ENCODE measurements at regions not wholly inside any gene's neighbourhood (a gene's known extent, or its start where the extent isn't known, plus 50 kb on each side); places are given as distances from the start of the nearest gene placed in this dataset.

GRCh38 chr3:19013879-19014278, 134.4 kb upstream of the KCNH8 start:
- no peak overlapping the region for H3K4me2 ChIP-seq (ENCODE audit: insufficient read depth, low read length, poor library complexity, severe bottlenecking)
- no peaks in the 10 kb centered on the region for H3K9me3 ChIP-seq (replicated peaks in 1 of 2; ENCODE audit: control insufficient read depth in 2 of 2, insufficient read depth in 1 of 2, low read depth in 1 of 2, low read length in 2 of 2)
- H3K23ac ChIP-seq (ENCODE audit: low read depth, low read length, poor library complexity): no peak overlapping the region
- no peak overlapping the region for H3K4me3 ChIP-seq (ENCODE audit: low read length in 2 of 2)
- H2BK5ac ChIP-seq (ENCODE audit: low read length): no peak overlapping the region
- no peak overlapping the region for H2BK12ac ChIP-seq (ENCODE audit: low read length)
- no peak overlapping the region for H4K91ac ChIP-seq (ENCODE audit: low read depth, low read length, poor library complexity)
- no peak overlapping the region for H4K8ac ChIP-seq (ENCODE audit: low read depth, low read length)
- H2BK15ac ChIP-seq (ENCODE audit: low read length): no peak overlapping the region
- no peaks in the 10 kb centered on the region for H3K27me3 ChIP-seq (ENCODE audit: control insufficient read depth in 3 of 3, insufficient read depth in 3 of 3, low read depth in 1 of 3, low read length in 3 of 3)
- H3K18ac ChIP-seq (ENCODE audit: low read length): no peak overlapping the region
- H3K4ac ChIP-seq (ENCODE audit: low read length): no peak overlapping the region
- no peaks in the 10 kb centered on the region for H3K36me3 ChIP-seq (replicated peaks in 1 of 2; ENCODE audit: control insufficient read depth in 2 of 2, insufficient read depth in 2 of 2, low read length in 2 of 2)
- no peak overlapping the region for H2AK5ac ChIP-seq (ENCODE audit: low read depth, low read length)
- no peaks in the 10 kb centered on the region for H3K4me1 ChIP-seq (ENCODE audit: control insufficient read depth in 2 of 2, insufficient read depth in 1 of 2, low read depth in 1 of 2, low read length in 2 of 2)
- DNase-seq (ENCODE audit: low spot score): no peak
- no CpG with 5 or more reads among the region's 1 CpG for WGBS, 2 donors (ENCODE audit: extremely low coverage in 2 of 2, insufficient read length in 2 of 2, insufficient replicate concordance in 1 of 2)
- H2AFZ ChIP-seq (ENCODE audit: low read length): no peak overlapping the region
- H3K79me1 ChIP-seq (ENCODE audit: low read depth, low read length): no peaks in the 10 kb centered on the region
- no peak overlapping the region for H2BK120ac ChIP-seq (ENCODE audit: low read depth, low read length)
- H3K9ac ChIP-seq (ENCODE audit: low read depth, low read length, poor library complexity): no peak overlapping the region
- no peak overlapping the region for H3K14ac ChIP-seq (ENCODE audit: low read length)
- H3K27ac ChIP-seq (replicated peaks; ENCODE audit: low read length): no peak overlapping the region

- no peak overlapping the region for H3K23ac ChIP-seq (ENCODE audit: low read depth, low read length, poor library complexity)
- H2AFZ ChIP-seq (ENCODE audit: low read length): no peak overlapping the region
- H2BK12ac ChIP-seq (ENCODE audit: low read length): no peak overlapping the region
- no peaks in the 10 kb centered on the region for H3K79me1 ChIP-seq (ENCODE audit: low read depth, low read length)
- H3K9me3 ChIP-seq (replicated peaks in 1 of 2; ENCODE audit: control insufficient read depth in 2 of 2, insufficient read depth in 1 of 2, low read depth in 1 of 2, low read length in 2 of 2): no peaks in the 10 kb centered on the region
- H3K4me1 ChIP-seq (ENCODE audit: control insufficient read depth in 2 of 2, insufficient read depth in 1 of 2, low read depth in 1 of 2, low read length in 2 of 2): no peaks in the 10 kb centered on the region
- H3K4me3 ChIP-seq (ENCODE audit: low read length in 2 of 2): no peak overlapping the region
- no peak overlapping the region for H2BK120ac ChIP-seq (ENCODE audit: low read depth, low read length)
- H3K9ac ChIP-seq (ENCODE audit: low read depth, low read length, poor library complexity): no peak overlapping the region
- DNase-seq (ENCODE audit: low spot score): no peak
- no peak overlapping the region for H3K27ac ChIP-seq (replicated peaks; ENCODE audit: low read length)
- H3K14ac ChIP-seq (ENCODE audit: low read length): no peak overlapping the region
- no peaks in the 10 kb centered on the region for H3K36me3 ChIP-seq (replicated peaks in 1 of 2; ENCODE audit: control insufficient read depth in 2 of 2, insufficient read depth in 2 of 2, low read length in 2 of 2)
- no peak overlapping the region for H2AK5ac ChIP-seq (ENCODE audit: low read depth, low read length)
- H3K4me2 ChIP-seq (ENCODE audit: insufficient read depth, low read length, poor library complexity, severe bottlenecking): no peak overlapping the region
- no peak overlapping the region for H3K18ac ChIP-seq (ENCODE audit: low read length)
- no peak overlapping the region for H2BK15ac ChIP-seq (ENCODE audit: low read length)
- H4K91ac ChIP-seq (ENCODE audit: low read depth, low read length, poor library complexity): no peak overlapping the region
- H3K4ac ChIP-seq (ENCODE audit: low read length): no peak overlapping the region
- no CpG with 5 or more reads among the region's 3 CpGs for whole genome bisulfite sequencing, 2 donors (ENCODE audit: extremely low coverage in 2 of 2, insufficient read length in 2 of 2, insufficient replicate concordance in 1 of 2)
- H2BK5ac ChIP-seq (ENCODE audit: low read length): no peak overlapping the region
- no peak overlapping the region for H4K8ac ChIP-seq (ENCODE audit: low read depth, low read length)
- H3K27me3 ChIP-seq (ENCODE audit: control insufficient read depth in 3 of 3, insufficient read depth in 3 of 3, low read depth in 1 of 3, low read length in 3 of 3): no peaks in the 10 kb centered on the region
Measured at GRCh38 chr3:19012846-19013245, 135.5 kb upstream of the KCNH8 start.

- Histone ChIP-seq H3K14ac (ENCODE audit: low read length) (no peak overlapping the region), H3K18ac (ENCODE audit: low read length) (no peak overlapping the region), H2AFZ (ENCODE audit: low read length) (no peak overlapping the region), H3K4me3 (ENCODE audit: low read length in 2 of 2) (no peak overlapping the region), H3K79me1 (ENCODE audit: low read depth, low read length) (no peaks in the 10 kb centered on the region), H3K36me3 (replicated peaks in 1 of 2; ENCODE audit: control insufficient read depth in 2 of 2, insufficient read depth in 2 of 2, low read length in 2 of 2) (no peaks in the 10 kb centered on the region), H2BK12ac (ENCODE audit: low read length) (no peak overlapping the region), H3K27ac (replicated peaks; ENCODE audit: low read length) (no peak overlapping the region), H2AK5ac (ENCODE audit: low read depth, low read length) (no peak overlapping the region), H3K4me1 (ENCODE audit: control insufficient read depth in 2 of 2, insufficient read depth in 1 of 2, low read depth in 1 of 2, low read length in 2 of 2) (no peaks in the 10 kb centered on the region), H2BK120ac (ENCODE audit: low read depth, low read length) (no peak overlapping the region), H3K9ac (ENCODE audit: low read depth, low read length, poor library complexity) (no peak overlapping the region), H2BK5ac (ENCODE audit: low read length) (no peak overlapping the region), H3K4me2 (ENCODE audit: insufficient read depth, low read length, poor library complexity, severe bottlenecking) (no peak overlapping the region), H3K4ac (ENCODE audit: low read length) (no peak overlapping the region), H4K91ac (ENCODE audit: low read depth, low read length, poor library complexity) (no peak overlapping the region), H4K8ac (ENCODE audit: low read depth, low read length) (no peak overlapping the region), H2BK15ac (ENCODE audit: low read length) (no peak overlapping the region), H3K9me3 (replicated peaks in 1 of 2; ENCODE audit: control insufficient read depth in 2 of 2, insufficient read depth in 1 of 2, low read depth in 1 of 2, low read length in 2 of 2) (no peaks in the 10 kb centered on the region), H3K27me3 (ENCODE audit: control insufficient read depth in 3 of 3, insufficient read depth in 3 of 3, low read depth in 1 of 3, low read length in 3 of 3) (no peaks in the 10 kb centered on the region), H3K23ac (ENCODE audit: low read depth, low read length, poor library complexity) (no peak overlapping the region)
- no CpG with 5 or more reads among the region's 1 CpG for WGBS, 2 donors (ENCODE audit: extremely low coverage in 2 of 2, insufficient read length in 2 of 2, insufficient replicate concordance in 1 of 2)
- DNase-seq (ENCODE audit: low spot score): no peak
Measured at GRCh38 chr3:19002606-19003005, 145.7 kb upstream of the KCNH8 start.

GRCh38 chr3:18998069-18998468, 150.2 kb upstream of the KCNH8 start:
- Histone ChIP-seq H3K23ac (ENCODE audit: low read depth, low read length, poor library complexity) (no peak overlapping the region), H3K14ac (ENCODE audit: low read length) (no peak overlapping the region), H3K9me3 (replicated peaks in 1 of 2; ENCODE audit: control insufficient read depth in 2 of 2, insufficient read depth in 1 of 2, low read depth in 1 of 2, low read length in 2 of 2) (no peaks in the 10 kb centered on the region), H3K27ac (replicated peaks; ENCODE audit: low read length) (no peak overlapping the region), H3K79me1 (ENCODE audit: low read depth, low read length) (peaks cover 3% of the 10 kb centered on the region), H2BK12ac (ENCODE audit: low read length) (no peak overlapping the region), H3K18ac (ENCODE audit: low read length) (no peak overlapping the region), H3K4me2 (ENCODE audit: insufficient read depth, low read length, poor library complexity, severe bottlenecking) (no peak overlapping the region), H2AK5ac (ENCODE audit: low read depth, low read length) (no peak overlapping the region), H3K4ac (ENCODE audit: low read length) (no peak overlapping the region), H2AFZ (ENCODE audit: low read length) (no peak overlapping the region), H3K4me1 (ENCODE audit: control insufficient read depth in 2 of 2, insufficient read depth in 1 of 2, low read depth in 1 of 2, low read length in 2 of 2) (no peaks in the 10 kb centered on the region), H3K36me3 (replicated peaks in 1 of 2; ENCODE audit: control insufficient read depth in 2 of 2, insufficient read depth in 2 of 2, low read length in 2 of 2) (no peaks in the 10 kb centered on the region), H3K27me3 (ENCODE audit: control insufficient read depth in 3 of 3, insufficient read depth in 3 of 3, low read depth in 1 of 3, low read length in 3 of 3) (no peaks in the 10 kb centered on the region), H3K4me3 (ENCODE audit: low read length in 2 of 2) (no peak overlapping the region), H2BK120ac (ENCODE audit: low read depth, low read length) (no peak overlapping the region), H4K8ac (ENCODE audit: low read depth, low read length) (no peak overlapping the region), H4K91ac (ENCODE audit: low read depth, low read length, poor library complexity) (no peak overlapping the region), H3K9ac (ENCODE audit: low read depth, low read length, poor library complexity) (no peak overlapping the region), H2BK5ac (ENCODE audit: low read length) (no peak overlapping the region), H2BK15ac (ENCODE audit: low read length) (no peak overlapping the region)
- WGBS, 2 donors (ENCODE audit: extremely low coverage in 2 of 2, insufficient read length in 2 of 2, insufficient replicate concordance in 1 of 2): no CpG with 5 or more reads among the region's 4 CpGs
- no peak for DNase-seq (ENCODE audit: low spot score)

All from neuronal stem cell (in vitro differentiated cells).